ENCODE measurements at regions not wholly inside any gene's neighbourhood (a gene's known extent, or its start where the extent isn't known, plus 50 kb on each side); places are given as distances from the start of the nearest gene placed in this dataset.

- no peak for TF ChIP-seq CTCF (IDR thresholded peaks at IDR 0.05; ENCODE audit: low read depth, low read length)
- no peak for TF ChIP-seq POLR2A (IDR thresholded peaks at IDR 0.05; ENCODE audit: extremely low read depth, insufficient read length)
- no peak for TF ChIP-seq MAX (IDR thresholded peaks at IDR 0.05; ENCODE audit: low read depth, low read length)
Measured at GRCh38 chr5:25489834-25490538, 845.2 kb upstream of the CDH10 start.

All from NB4 (cell line).